GM23338 (cell line): ENCODE measurements at regions not wholly inside any gene's neighbourhood (a gene's known extent, or its start where the extent isn't known, plus 50 kb on each side); places are given as distances from the start of the nearest gene placed in this dataset.

Experiments
- JUNB ChIP-seq: IDR thresholded peaks from one replicate; pipeline ENCODE4 v1.6.1; 2016; ENCODE audit warnings: antibody characterized with exemption; ENCODE audit not compliant: unreplicated experiment
- NANOG ChIP-seq: IDR thresholded peaks from 2 replicates; pipeline ENCODE4 v1.6.1; 2016; ENCODE audit warnings: antibody characterized with exemption, borderline replicate concordance
- REST ChIP-seq: IDR thresholded peaks from one replicate; pipeline ENCODE4 v1.6.1; 2018; ENCODE audit warnings: antibody characterized with exemption; ENCODE audit not compliant: unreplicated experiment
- ZNF462 ChIP-seq: fragments of 250-450 bp; sonication (Bioruptor Pico); IDR thresholded peaks from 2 replicates; pipeline ENCODE4 v1.5.0; 2020; ENCODE audit warnings: mild to moderate bottlenecking, moderate library complexity
- TF ChIP-seq, protein P1 (sequence below), 2 experiments: fragments of 200-600 bp in 1 of 2; sonication (generic) in 1 of 2; conservative IDR thresholded peaks; 2 replicates each; pipeline versions ENCODE4 v1.5.1 to v1.6.1; 2016 to 2017; ENCODE audit warnings: antibody characterized with exemption in 2 of 2, low read depth in 2 of 2, mild to moderate bottlenecking in 2 of 2, moderate library complexity in 1 of 2

DNA sequence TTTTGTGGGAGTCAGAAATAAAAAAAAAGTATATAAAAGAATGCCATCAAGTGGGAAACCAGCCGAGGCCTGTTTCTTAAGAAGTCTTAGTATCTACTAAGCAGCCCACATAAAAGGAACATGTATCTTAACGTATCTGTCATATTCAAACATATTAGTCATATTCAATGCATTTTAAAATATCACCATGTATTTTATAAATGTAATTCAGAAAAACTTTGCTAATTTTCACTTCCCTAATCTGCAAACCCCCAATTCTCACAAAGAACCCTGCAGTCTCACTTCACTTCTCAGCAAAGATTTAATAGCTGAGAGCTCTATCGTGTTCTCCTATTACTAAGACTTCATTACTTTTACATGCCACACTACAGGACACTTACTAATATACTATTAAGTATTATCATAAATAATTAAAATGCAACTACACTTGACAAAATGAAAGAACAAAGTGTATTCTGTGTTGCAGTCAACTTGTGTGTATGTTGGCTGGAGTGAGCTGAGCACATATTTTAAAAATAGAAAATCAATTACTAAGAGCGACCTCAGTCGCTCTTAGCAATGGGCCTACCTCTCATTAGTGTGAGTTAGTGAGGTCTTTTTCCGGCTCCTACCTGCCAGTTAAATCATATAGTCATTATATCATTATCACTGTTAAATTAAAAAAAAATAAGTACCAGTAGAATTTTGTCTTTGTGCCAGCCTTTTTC is 484.3 kb downstream of the LMO4 start (continued):
- TF ChIP-seq ZNF462 (CRISPR knock-in tag), result no peak
- TF ChIP-seq JUNB, result no peak
- TF ChIP-seq NANOG, result no peak
- TF ChIP-seq REST, result no peak
- TF ChIP-seq, protein P1, sequence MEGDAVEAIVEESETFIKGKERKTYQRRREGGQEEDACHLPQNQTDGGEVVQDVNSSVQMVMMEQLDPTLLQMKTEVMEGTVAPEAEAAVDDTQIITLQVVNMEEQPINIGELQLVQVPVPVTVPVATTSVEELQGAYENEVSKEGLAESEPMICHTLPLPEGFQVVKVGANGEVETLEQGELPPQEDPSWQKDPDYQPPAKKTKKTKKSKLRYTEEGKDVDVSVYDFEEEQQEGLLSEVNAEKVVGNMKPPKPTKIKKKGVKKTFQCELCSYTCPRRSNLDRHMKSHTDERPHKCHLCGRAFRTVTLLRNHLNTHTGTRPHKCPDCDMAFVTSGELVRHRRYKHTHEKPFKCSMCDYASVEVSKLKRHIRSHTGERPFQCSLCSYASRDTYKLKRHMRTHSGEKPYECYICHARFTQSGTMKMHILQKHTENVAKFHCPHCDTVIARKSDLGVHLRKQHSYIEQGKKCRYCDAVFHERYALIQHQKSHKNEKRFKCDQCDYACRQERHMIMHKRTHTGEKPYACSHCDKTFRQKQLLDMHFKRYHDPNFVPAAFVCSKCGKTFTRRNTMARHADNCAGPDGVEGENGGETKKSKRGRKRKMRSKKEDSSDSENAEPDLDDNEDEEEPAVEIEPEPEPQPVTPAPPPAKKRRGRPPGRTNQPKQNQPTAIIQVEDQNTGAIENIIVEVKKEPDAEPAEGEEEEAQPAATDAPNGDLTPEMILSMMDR (conservative IDR thresholded peaks at IDR 0.05; ENCODE audit: low read depth in 2 of 2), result no peak
